Body of pancreas (tissue), 4 donors: ENCODE measurements at regions not wholly inside any gene's neighbourhood (a gene's known extent, or its start where the extent isn't known, plus 50 kb on each side); places are given as distances from the start of the nearest gene placed in this dataset.

Experiments
- ATAC-seq: fragments of 150-250 bp; one replicate; pipeline ENCODE4 v1.9.1; 2016
- DNase-seq, 4 donors: peaks; one replicate each; pipeline ENCODE4 v3.0.0-alpha.2; 2019
- H3K27ac ChIP-seq, 4 donors: fragments of 200-600 bp; sonication (generic); 1 replicate in 3 of 4; 2 replicates in 1 of 4; pipeline versions ENCODE4 v1.5.1 to v1.6.1; 2016 to 2019; ENCODE audit warnings: mild to moderate bottlenecking in 1 of 4, mixed read lengths in 1 of 4, moderate library complexity in 1 of 4
- H3K27me3 ChIP-seq, 2 donors: fragments of 200-600 bp; sonication (generic); one replicate each; pipeline ENCODE4 v1.6.0; 2016; ENCODE audit warnings: mild to moderate bottlenecking in 1 of 2
- H3K36me3 ChIP-seq, 2 donors: fragments of 200-600 bp; sonication (generic); replicated peaks in 1 of 2; 2 replicates each; pipeline ENCODE4 v1.5.1; 2016; ENCODE audit warnings: low read depth in 2 of 2; ENCODE audit not compliant: insufficient read depth in 1 of 2
- H3K4me1 ChIP-seq: fragments of 200-600 bp; sonication (generic); one replicate; pipeline ENCODE4 v1.6.0; 2016
- H3K4me3 ChIP-seq, 2 donors: fragments of 200-600 bp; sonication (generic); 1 replicate in 1 of 2; 2 replicates in 1 of 2; pipeline ENCODE4 v1.5.1; 2016 to 2019
- H3K9me3 ChIP-seq, 3 donors: fragments of 200-600 bp; sonication (generic); 1 replicate in 2 of 3; 2 replicates in 1 of 3; pipeline ENCODE4 v1.5.1; 2016
- POLR2A ChIP-seq, 3 donors: fragments of 450-650 bp; IDR thresholded peaks; one replicate each; pipeline ENCODE4 v1.6.1; 2016; ENCODE audit warnings: antibody characterized with exemption in 3 of 3, mild to moderate bottlenecking in 2 of 3
- WGBS, 2 donors: methylation state at CpG; one replicate each; pipeline ENCODE4 v1.1.5; 2017; 5-methylcytosine and 5-hydroxymethylcytosine counted together
- intact Hi-C: fragments of 100-400 bp; cut with DNase I; formaldehyde crosslinking; loops from one replicate; pipeline ENCODE4 v1.15.1; 2023
- TF ChIP-seq, protein P1 (sequence below), 7 experiments: fragments of 450-650 bp in 4 of 7; fragments of 200-600 bp in 3 of 7; sonication (generic) in 3 of 7; IDR thresholded peaks; one replicate each; pipeline ENCODE4 v1.5.1; 2016 to 2019; ENCODE audit warnings: antibody characterized with exemption in 7 of 7

DNA sequence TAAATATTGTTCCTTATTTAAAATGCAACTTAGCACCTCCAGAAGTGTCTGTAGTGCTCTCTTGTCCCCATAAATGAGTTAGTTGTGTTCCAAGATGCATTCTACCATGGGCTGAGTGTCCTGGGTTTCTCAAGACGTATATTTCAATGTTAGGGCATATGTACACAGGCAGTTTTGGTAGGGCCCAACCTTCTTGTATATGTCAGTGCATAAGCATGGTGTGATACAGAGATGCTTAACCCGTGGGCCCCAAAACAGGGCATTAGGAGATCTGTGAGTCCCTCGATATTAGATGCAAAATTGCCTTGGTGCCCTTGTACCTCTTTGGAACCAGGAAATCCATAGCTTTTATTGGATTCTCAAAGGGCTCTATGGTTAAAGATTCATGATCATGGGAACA is 91.5 kb upstream of the HIVEP1 start:
- TF ChIP-seq, protein P1, sequence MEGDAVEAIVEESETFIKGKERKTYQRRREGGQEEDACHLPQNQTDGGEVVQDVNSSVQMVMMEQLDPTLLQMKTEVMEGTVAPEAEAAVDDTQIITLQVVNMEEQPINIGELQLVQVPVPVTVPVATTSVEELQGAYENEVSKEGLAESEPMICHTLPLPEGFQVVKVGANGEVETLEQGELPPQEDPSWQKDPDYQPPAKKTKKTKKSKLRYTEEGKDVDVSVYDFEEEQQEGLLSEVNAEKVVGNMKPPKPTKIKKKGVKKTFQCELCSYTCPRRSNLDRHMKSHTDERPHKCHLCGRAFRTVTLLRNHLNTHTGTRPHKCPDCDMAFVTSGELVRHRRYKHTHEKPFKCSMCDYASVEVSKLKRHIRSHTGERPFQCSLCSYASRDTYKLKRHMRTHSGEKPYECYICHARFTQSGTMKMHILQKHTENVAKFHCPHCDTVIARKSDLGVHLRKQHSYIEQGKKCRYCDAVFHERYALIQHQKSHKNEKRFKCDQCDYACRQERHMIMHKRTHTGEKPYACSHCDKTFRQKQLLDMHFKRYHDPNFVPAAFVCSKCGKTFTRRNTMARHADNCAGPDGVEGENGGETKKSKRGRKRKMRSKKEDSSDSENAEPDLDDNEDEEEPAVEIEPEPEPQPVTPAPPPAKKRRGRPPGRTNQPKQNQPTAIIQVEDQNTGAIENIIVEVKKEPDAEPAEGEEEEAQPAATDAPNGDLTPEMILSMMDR (IDR thresholded peaks at IDR 0.05) = no peak
- TF ChIP-seq POLR2A (IDR thresholded peaks at IDR 0.05) = no peak
- no peaks in the 10 kb centered on the region for H3K36me3 ChIP-seq
- H3K4me3 ChIP-seq = no peak overlapping the region
- H3K27me3 ChIP-seq = no peaks in the 10 kb centered on the region
- DNase-seq (no peak), ATAC-seq (no peak)
- intact Hi-C loops = no loop called here
- H3K4me1 ChIP-seq = no peaks in the 10 kb centered on the region
- H3K9me3 ChIP-seq = no peaks in the 10 kb centered on the region
- no peak overlapping the region for H3K27ac ChIP-seq
- WGBS, 2 donors = 89 to 95% methylated on average over 3 of the region's 3 CpGs

DNA sequence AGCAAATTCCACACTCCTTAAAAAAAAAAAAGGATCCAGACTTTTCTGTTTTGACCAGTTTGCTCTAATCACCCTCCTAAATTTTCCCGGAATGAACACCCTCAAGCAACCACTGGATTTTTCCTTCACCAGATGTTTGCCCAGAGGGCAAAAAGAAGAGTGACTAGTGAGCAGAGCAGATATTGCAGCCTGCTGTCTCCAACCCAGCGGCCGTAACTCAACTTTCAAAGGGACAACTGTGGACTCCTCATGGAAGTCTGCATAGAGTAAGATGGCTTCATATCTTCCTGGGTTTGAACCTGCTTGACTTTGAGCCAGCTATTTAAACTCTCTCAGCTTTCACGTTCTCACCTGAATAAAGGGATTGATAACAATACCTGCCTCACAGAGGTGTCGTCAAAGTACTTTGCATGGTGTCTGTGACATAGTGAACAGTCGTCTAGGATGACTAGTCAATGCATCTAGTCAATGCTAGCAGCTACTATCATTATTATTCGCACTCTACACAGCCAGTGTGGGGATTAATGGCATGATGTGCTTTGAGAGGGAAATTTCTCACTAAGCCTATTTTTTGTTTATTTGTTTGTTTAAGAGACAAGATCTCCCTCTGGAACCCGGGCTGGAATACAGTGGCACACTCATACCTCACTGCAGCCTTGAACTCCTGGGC is 92.2 kb upstream of the HIVEP1 start:
- H3K27ac ChIP-seq = no peak overlapping the region
- TF ChIP-seq, protein P1 (IDR thresholded peaks at IDR 0.05) = no peak
- no peak for TF ChIP-seq POLR2A (IDR thresholded peaks at IDR 0.05)
- H3K4me1 ChIP-seq = no peaks in the 10 kb centered on the region
- no peaks in the 10 kb centered on the region for H3K9me3 ChIP-seq
- H3K4me3 ChIP-seq = no peak overlapping the region
- no peak for DNase-seq
- no peaks in the 10 kb centered on the region for H3K27me3 ChIP-seq
- intact Hi-C loops = no loop called here
- WGBS, 2 donors = 77 to 80% methylated on average over 8 of the region's 8 CpGs
- ATAC-seq = no peak
- no peaks in the 10 kb centered on the region for H3K36me3 ChIP-seq

DNA sequence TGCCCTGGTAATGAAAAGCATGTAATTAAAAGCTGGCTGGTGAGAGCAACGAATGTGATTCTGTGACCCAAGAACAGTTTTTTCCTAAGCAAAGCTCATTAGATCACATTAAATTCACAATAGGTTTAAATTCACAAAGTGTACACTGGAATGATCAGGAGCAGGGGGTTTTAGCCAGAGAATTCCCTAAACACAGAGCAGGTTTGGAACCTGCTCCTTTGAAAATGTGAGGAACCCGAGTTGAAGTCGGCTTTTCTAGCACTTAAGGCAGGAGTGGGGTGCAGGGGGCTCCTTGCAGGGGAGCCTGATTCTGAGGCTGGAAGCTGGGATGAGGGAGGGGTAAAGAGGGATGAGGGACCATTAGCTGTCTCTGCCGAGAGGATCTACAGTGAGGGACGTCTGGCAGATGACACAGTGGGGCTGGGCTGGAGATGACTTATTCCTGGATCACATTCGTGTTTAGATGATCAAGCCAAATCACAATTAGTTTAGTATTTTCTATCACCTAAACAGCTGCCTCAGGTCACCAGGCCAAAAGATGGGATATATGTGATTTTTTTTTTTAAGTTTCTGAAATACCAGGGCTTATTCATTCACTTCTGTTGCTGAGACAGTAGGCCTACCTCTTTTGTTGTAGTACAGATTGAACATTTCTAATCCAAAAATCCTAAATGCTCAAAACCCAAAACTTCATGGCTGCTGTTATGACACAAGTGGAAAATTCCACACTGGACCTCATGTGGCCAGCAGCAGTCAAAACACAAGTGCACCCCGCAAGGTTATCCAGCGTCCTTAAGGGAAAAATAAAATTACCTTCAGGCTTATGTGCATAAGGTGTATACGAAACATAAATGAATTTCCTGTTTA is 93.1 kb upstream of the HIVEP1 start:
- Histone ChIP-seq H3K4me1 (no peaks in the 10 kb centered on the region), H3K27ac (no peak overlapping the region), H3K9me3 (no peaks in the 10 kb centered on the region), H3K27me3 (no peaks in the 10 kb centered on the region), H3K4me3 (no peak overlapping the region), H3K36me3 (no peaks in the 10 kb centered on the region)
- DNase-seq = no peak
- no peak for ATAC-seq
- 79 to 87% methylated on average over 9 of the region's 9 CpGs for WGBS, 2 donors
- intact Hi-C loops = no loop called here
- TF ChIP-seq POLR2A (IDR thresholded peaks at IDR 0.05) = no peak

DNA sequence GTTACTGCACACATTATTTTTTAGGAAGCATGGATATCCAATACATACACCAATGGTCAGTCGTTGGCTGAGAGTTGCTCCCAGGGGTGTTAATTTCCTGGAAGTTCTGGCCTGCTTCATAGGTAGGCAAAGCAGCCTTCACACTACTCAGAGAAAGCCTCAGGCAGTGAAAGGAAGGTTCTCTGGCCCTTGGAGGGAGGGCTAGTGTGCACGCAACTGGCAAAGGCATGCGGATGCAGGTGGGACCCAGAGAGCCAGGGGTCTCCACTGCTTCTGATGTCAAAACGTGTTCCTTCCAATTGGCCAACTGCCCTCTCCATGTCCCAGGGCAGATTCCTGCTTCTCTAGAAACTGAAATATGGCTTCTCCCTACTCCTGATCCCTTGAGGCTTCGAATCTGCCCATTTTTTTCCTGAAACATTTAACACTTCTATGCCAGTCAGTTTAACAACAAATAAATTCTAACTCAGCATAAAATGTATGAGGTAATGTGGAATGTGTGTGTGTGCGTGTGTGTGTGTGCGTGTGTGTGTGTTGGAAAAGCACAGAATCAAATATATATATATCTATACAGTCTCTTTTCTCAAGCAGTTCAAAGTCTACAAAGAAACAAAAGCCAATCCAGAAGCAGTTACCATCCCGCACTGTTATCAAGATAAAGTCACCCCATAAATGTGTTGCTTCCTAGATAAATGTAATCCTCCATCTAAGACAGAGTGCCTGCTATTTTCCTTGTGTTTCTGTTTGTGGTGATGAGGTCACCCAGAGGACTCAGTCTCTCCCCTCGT is 94.0 kb upstream of the HIVEP1 start:
- no peaks in the 10 kb centered on the region for H3K4me1 ChIP-seq
- H3K9me3 ChIP-seq = no peaks in the 10 kb centered on the region
- 82 to 85% methylated on average over 9 of the region's 9 CpGs for WGBS, 2 donors
- no peaks in the 10 kb centered on the region for H3K27me3 ChIP-seq
- no peak overlapping the region for H3K4me3 ChIP-seq
- no peaks in the 10 kb centered on the region for H3K36me3 ChIP-seq
- ATAC-seq (no peak), DNase-seq (no peak)
- TF ChIP-seq POLR2A (IDR thresholded peaks at IDR 0.05) = no peak
- TF ChIP-seq, protein P1 (IDR thresholded peaks at IDR 0.05) = no peak
- no peak overlapping the region for H3K27ac ChIP-seq
- intact Hi-C loops = no loop called here

DNA sequence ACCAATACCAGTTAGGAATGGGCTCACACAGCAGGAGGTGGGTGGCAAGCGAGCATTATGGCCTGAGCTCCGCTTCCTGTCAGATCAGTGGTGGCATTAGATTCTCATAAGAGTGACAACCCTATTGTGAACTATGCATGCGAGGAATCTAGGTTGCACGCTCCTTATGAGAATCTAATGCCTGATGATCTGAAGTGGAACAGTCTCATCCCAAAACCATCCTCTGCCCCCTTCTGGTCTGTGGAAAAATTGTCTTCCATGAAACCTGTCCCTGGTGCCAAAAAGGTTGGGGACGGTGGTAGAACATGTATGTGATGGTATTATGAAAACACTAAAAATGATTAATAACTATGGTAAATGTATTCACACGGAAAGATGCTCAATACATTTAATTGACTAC is 99.7 kb upstream of the HIVEP1 start:
- no peaks in the 10 kb centered on the region for H3K36me3 ChIP-seq
- TF ChIP-seq POLR2A (IDR thresholded peaks at IDR 0.05) = no peak
- TF ChIP-seq, protein P1 (IDR thresholded peaks at IDR 0.05) = peak in 2 of 7 experiments; percentile 16 to 17
- no peaks in the 10 kb centered on the region for H3K27me3 ChIP-seq
- H3K4me3 ChIP-seq = no peak overlapping the region
- H3K4me1 ChIP-seq = no peaks in the 10 kb centered on the region
- WGBS, 2 donors = 88 to 99% methylated on average over 6 of the region's 6 CpGs
- H3K9me3 ChIP-seq = no peaks in the 10 kb centered on the region
- no peak overlapping the region for H3K27ac ChIP-seq
- ATAC-seq (no peak), DNase-seq (no peak)
- intact Hi-C loops = no loop called here
